Aorta (tissue), 5 donors: ENCODE measurements at regions not wholly inside any gene's neighbourhood (a gene's known extent, or its start where the extent isn't known, plus 50 kb on each side); places are given as distances from the start of the nearest gene placed in this dataset.

Source experiments
- ATAC-seq: fragments of 200-7000 bp; cut with Tn5 transposase; one replicate; pipeline ENCODE4 v1.9.1; 2022; ENCODE audit warnings: moderate library complexity; ENCODE audit not compliant: low FRiP score
- DNase-seq, 2 donors: peaks; one replicate each; pipeline ENCODE4 v3.0.0-alpha.2; 2020
- H3K27ac ChIP-seq, 2 donors: one replicate each; pipeline ENCODE4 v1.5.1; 2013; ENCODE audit warnings: low read length in 2 of 2, mild to moderate bottlenecking in 2 of 2, moderate library complexity in 2 of 2, control low read depth in 1 of 2, inconsistent platforms in 1 of 2, low read depth in 1 of 2
- H3K27me3 ChIP-seq, 2 donors: one replicate each; pipeline ENCODE4 v1.6.1; 2013; ENCODE audit warnings: control low read depth in 1 of 2, low read length in 1 of 2, mild to moderate bottlenecking in 1 of 2, moderate library complexity in 1 of 2; ENCODE audit not compliant: insufficient read depth in 2 of 2, control insufficient read depth in 1 of 2
- H3K36me3 ChIP-seq, 2 donors: one replicate each; pipeline ENCODE4 v1.6.1; 2013; ENCODE audit warnings: control low read depth in 1 of 2, low read length in 1 of 2, mild to moderate bottlenecking in 1 of 2; ENCODE audit not compliant: insufficient read depth in 2 of 2, control insufficient read depth in 1 of 2
- H3K4me1 ChIP-seq, 2 donors: one replicate each; pipeline ENCODE4 v1.6.1; 2013; ENCODE audit warnings: low read length in 2 of 2, control low read depth in 1 of 2, mild to moderate bottlenecking in 1 of 2, moderate library complexity in 1 of 2; ENCODE audit not compliant: insufficient read depth in 2 of 2, control insufficient read depth in 1 of 2
- H3K4me3 ChIP-seq, 2 donors: one replicate each; pipeline ENCODE4 v1.5.1; 2013; ENCODE audit warnings: low read length in 2 of 2, control low read depth in 1 of 2, mild to moderate bottlenecking in 1 of 2
- H3K9me3 ChIP-seq: one replicate; pipeline ENCODE4 v1.6.1; 2013; ENCODE audit warnings: mild to moderate bottlenecking, low read length; ENCODE audit not compliant: control insufficient read depth
- WGBS, 2 donors: extraction: QIAGEN DNeasy Blood & Tissue Kit; methylation state at CpG; one replicate each; pipeline ENCODE4 v1.1.7; 2013; 5-methylcytosine and 5-hydroxymethylcytosine counted together
- intact Hi-C, 2 donors: fragments of 100-400 bp; cut with DNase I; formaldehyde crosslinking; loops; one replicate each; pipeline versions ENCODE4 v1.14.2 to v1.15.0; 2022
- donor health status: healthy with polysubstance abuse.
- donor health status: Bipolar disorder and iron deficiency.
- donor health status: DM: no; HTN: no; CAD: no.
- donor health status: DM: no; HTN: no; CAD: no.
- donor health status: DM: yes; HTN: yes; CAD: no.

- WGBS, 2 donors: 62 to 70% methylated on average over 4 of the region's 4 CpGs
Observed at GRCh38 chr1:239274242-239274830, 112.0 kb upstream of the CHRM3 start.

GRCh38 chr1:239270509-239270908 is 115.9 kb upstream of the CHRM3 start:
- Histone ChIP-seq H3K4me3 (no peak overlapping the region), H3K4me1 (no peaks in the 10 kb centered on the region), H3K27me3 (no peaks in the 10 kb centered on the region), H3K9me3 (peaks cover 5% of the 10 kb centered on the region), H3K36me3 (no peaks in the 10 kb centered on the region), H3K27ac (no peak overlapping the region)
- no peak for DNase-seq
- intact Hi-C loops: no loop called here
- ATAC-seq: no peak
- 95 to 96% methylated on average over 5 of the region's 5 CpGs for WGBS, 2 donors

More at GRCh38 chr1:239274242-239274830, 112.0 kb upstream of the CHRM3 start:
- DNase-seq (no peak), ATAC-seq (no peak)
- intact Hi-C loops: no loop called here
- no peaks in the 10 kb centered on the region for H3K36me3 ChIP-seq
- no peak overlapping the region for H3K4me3 ChIP-seq
- peaks cover 5% of the 10 kb centered on the region for H3K9me3 ChIP-seq
- no peaks in the 10 kb centered on the region for H3K27me3 ChIP-seq
- H3K4me1 ChIP-seq: no peaks in the 10 kb centered on the region
- no peak overlapping the region for H3K27ac ChIP-seq

DNA sequence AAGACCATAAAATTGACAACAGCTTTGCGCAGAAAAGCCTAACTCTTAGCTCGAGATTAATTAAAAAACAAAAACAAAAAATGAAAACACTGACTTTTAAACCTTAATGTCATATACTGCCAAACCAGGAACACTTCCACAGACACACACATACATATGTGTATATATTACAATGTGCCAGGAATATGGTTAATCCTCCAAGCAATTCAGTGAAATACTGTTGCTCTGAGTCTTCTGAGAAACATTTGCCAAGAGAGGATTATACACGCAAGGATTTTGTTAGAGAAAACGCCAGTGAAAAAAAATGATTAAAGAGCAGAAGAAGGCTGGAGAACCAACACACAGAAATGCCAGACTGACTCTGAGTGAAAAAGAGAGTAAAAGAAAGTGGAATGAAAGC is 116.7 kb upstream of the CHRM3 start:
- no peaks in the 10 kb centered on the region for H3K27me3 ChIP-seq
- H3K27ac ChIP-seq: no peak overlapping the region
- no peak overlapping the region for H3K4me3 ChIP-seq
- H3K9me3 ChIP-seq: peaks cover 5% of the 10 kb centered on the region
- no peaks in the 10 kb centered on the region for H3K36me3 ChIP-seq
- no peaks in the 10 kb centered on the region for H3K4me1 ChIP-seq
- 72 to 80% methylated on average over 4 of the region's 4 CpGs for WGBS, 2 donors
- ATAC-seq (no peak), DNase-seq (no peak)
- intact Hi-C loops: no loop called here

DNA sequence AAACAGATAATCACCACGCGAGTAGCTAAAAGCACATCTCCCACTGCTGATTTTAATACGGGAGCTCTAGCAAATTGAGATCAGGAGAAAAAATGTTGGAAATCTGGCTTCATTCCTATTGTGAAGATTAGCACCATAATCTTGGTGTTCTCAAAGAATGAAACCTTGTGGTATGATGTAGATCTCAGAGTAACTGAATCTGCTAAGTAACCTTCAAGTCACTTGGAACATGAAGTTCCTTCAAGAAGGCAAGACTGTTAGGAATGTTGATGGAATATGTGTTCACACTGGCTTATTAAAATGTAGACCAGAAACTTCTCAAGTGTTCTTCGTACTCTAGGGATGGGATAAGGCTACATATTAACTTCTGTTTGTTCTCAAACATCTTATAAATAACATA is 117.4 kb upstream of the CHRM3 start:
- H3K9me3 ChIP-seq: peaks cover 5% of the 10 kb centered on the region
- no peaks in the 10 kb centered on the region for H3K27me3 ChIP-seq
- H3K4me1 ChIP-seq: no peaks in the 10 kb centered on the region
- intact Hi-C loops: no loop called here
- H3K36me3 ChIP-seq: no peaks in the 10 kb centered on the region
- DNase-seq (no peak), ATAC-seq (no peak)
- 67 to 71% methylated on average over 4 of the region's 4 CpGs for WGBS, 2 donors
- no peak overlapping the region for H3K4me3 ChIP-seq
- no peak overlapping the region for H3K27ac ChIP-seq

- Histone ChIP-seq H3K36me3 (no peaks in the 10 kb centered on the region), H3K4me1 (no peaks in the 10 kb centered on the region), H3K9me3 (peaks cover 5% of the 10 kb centered on the region), H3K27ac (no peak overlapping the region), H3K4me3 (no peak overlapping the region), H3K27me3 (no peaks in the 10 kb centered on the region)
- no peak for DNase-seq
- intact Hi-C loops: no loop called here
- ATAC-seq: no peak
- 70 to 77% methylated on average over 6 of the region's 6 CpGs for WGBS, 2 donors
Observed at GRCh38 chr1:239268007-239268406, 118.4 kb upstream of the CHRM3 start.

GRCh38 chr1:239263801-239264200 is 122.6 kb upstream of the CHRM3 start:
- H3K27ac ChIP-seq: no peak overlapping the region
- 33 to 35% methylated on average over 5 of the region's 5 CpGs for WGBS, 2 donors
- H3K4me3 ChIP-seq: no peak overlapping the region
- DNase-seq (no peak), ATAC-seq (no peak)
- no peaks in the 10 kb centered on the region for H3K9me3 ChIP-seq
- H3K36me3 ChIP-seq: no peaks in the 10 kb centered on the region
- H3K4me1 ChIP-seq: no peaks in the 10 kb centered on the region
- intact Hi-C loops: no loop called here
- H3K27me3 ChIP-seq: no peaks in the 10 kb centered on the region

DNA sequence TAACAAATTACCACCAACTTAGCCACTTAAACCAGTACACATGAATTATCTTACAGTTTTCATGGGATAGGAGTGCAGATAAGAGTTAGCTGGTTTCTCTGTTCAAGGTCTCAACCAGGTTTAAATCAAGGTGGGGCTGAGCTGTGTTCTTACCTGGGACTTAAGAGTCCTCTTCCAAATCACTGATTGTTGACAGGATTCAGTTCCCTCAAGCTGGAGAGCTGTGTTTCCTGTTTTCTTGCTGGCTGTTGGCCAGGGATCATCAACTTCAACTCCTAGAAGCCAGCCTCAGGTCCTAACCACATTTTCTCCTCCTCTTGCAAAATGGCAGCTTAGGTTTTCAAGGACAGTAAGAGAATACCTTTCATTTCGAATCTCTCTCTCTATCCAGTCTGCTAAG is 123.8 kb upstream of the CHRM3 start:
- Histone ChIP-seq H3K27ac (no peak overlapping the region), H3K36me3 (no peaks in the 10 kb centered on the region), H3K4me3 (no peak overlapping the region), H3K9me3 (no peaks in the 10 kb centered on the region), H3K4me1 (no peaks in the 10 kb centered on the region), H3K27me3 (no peaks in the 10 kb centered on the region)
- ATAC-seq (no peak), DNase-seq (no peak)
- WGBS, 2 donors: 92 to 95% methylated on average over 1 of the region's 1 CpG
- intact Hi-C loops: no loop called here

- no peak overlapping the region for H3K4me3 ChIP-seq
- DNase-seq (no peak), ATAC-seq (no peak)
- peaks cover 2% of the 10 kb centered on the region for H3K9me3 ChIP-seq
- H3K4me1 ChIP-seq: no peaks in the 10 kb centered on the region
- no peak overlapping the region for H3K27ac ChIP-seq
- intact Hi-C loops: no loop called here
- WGBS, 2 donors: 65 to 81% methylated on average over 2 of the region's 2 CpGs
- no peaks in the 10 kb centered on the region for H3K36me3 ChIP-seq
- H3K27me3 ChIP-seq: no peaks in the 10 kb centered on the region
Observed at GRCh38 chr1:239261521-239261920, 124.8 kb upstream of the CHRM3 start.

DNA sequence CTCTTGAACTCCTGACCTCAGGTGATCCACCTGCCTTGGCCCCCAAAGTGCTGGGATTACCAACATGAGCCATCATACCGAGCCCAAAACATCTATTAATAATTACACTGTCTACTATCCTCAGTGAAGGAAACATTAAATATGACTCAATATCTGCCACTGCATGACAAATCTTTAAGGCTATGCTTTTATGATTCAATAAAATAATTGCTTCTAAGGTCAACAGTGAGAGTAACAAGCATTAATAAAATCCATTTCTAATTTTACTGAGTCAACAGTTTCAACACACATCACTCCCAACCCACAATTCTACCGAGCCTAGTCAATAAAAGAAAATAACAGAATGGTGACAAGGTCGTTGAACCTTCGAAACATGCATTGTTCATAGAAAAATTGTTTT is 125.5 kb upstream of the CHRM3 start:
- ATAC-seq (no peak), DNase-seq (no peak)
- Histone ChIP-seq H3K27ac (no peak overlapping the region), H3K27me3 (no peaks in the 10 kb centered on the region), H3K4me3 (no peak overlapping the region), H3K36me3 (no peaks in the 10 kb centered on the region), H3K9me3 (peaks cover 2% of the 10 kb centered on the region), H3K4me1 (no peaks in the 10 kb centered on the region)
- WGBS, 2 donors: 68 to 70% methylated on average over 4 of the region's 4 CpGs
- intact Hi-C loops: no loop called here
